ENCODE measurements at regions not wholly inside any gene's neighbourhood (a gene's known extent, or its start where the extent isn't known, plus 50 kb on each side); places are given as distances from the start of the nearest gene placed in this dataset.

- TF ChIP-seq RAD21 (IDR thresholded peaks at IDR 0.05; ENCODE audit: low read depth), result no peak
- no peak for TF ChIP-seq CREB1 (IDR thresholded peaks at IDR 0.05; ENCODE audit: low read depth)
- no peak for TF ChIP-seq FOXM1 (IDR thresholded peaks at IDR 0.05; ENCODE audit: borderline replicate concordance, low read depth)
- no peak for TF ChIP-seq TAF1 (IDR thresholded peaks at IDR 0.05; ENCODE audit: low read depth)
- no peak for TF ChIP-seq REST (IDR thresholded peaks at IDR 0.05; ENCODE audit: low read depth)
- TF ChIP-seq CEBPB (IDR thresholded peaks at IDR 0.05), result no peak
Observed at GRCh38 chr13:87524775-87525174, 146.4 kb upstream of the SLITRK5 start.

Data from Ishikawa (cell line).